ENCODE measurements at regions not wholly inside any gene's neighbourhood (a gene's known extent, or its start where the extent isn't known, plus 50 kb on each side); places are given as distances from the start of the nearest gene placed in this dataset.

DNA sequence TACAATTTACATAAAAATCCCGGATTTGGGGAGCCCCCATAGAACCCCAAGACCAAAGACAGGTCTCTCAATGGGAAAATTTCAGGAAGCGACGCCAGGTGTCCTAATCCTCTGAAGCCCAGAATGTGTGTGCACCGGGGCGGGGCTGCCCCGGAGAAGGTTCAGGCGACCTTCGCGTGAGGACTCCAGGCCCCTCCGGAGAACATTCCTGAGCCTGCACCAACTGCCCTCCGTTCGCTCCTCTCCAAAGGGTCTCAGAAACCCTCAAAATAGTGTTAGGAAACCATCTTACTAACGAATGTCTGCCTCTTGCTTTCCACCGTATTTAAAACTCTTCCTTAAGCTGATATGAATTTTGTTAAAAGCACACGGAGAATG, 78.5 kb upstream of the INSIG1 start:
- Histone ChIP-seq H3K4me2 (ENCODE audit: control insufficient read depth, extremely low read depth, insufficient read depth, low read depth, low read length) (no peak overlapping the region), H3K36me3 (ENCODE audit: control insufficient read depth in 2 of 2, extremely low read depth in 1 of 2, insufficient read depth in 2 of 2, low read length in 2 of 2) (no peaks in the 10 kb centered on the region), H3K9me1 (ENCODE audit: control insufficient read depth, extremely low read depth, insufficient read depth, low read length) (no peaks in the 10 kb centered on the region), H3K27ac (ENCODE audit: control insufficient read depth, insufficient read depth, low read length) (no peak overlapping the region), H2AFZ (ENCODE audit: control insufficient read depth, low read length) (no peak overlapping the region), H3K27me3 (ENCODE audit: control insufficient read depth, extremely low read depth, insufficient read depth, low read length) (peaks cover 22% of the 10 kb centered on the region), H3K9ac (ENCODE audit: control insufficient read depth, extremely low read depth, insufficient read depth, low read length) (no peak overlapping the region), H3K4me1 (ENCODE audit: control insufficient read depth, extremely low read depth, insufficient read depth, low read length) (peaks cover 10% of the 10 kb centered on the region), H3K9me3 (ENCODE audit: control insufficient read depth, low read depth, low read length) (no peaks in the 10 kb centered on the region), H3K4me3 (ENCODE audit: control insufficient read depth in 2 of 3, extremely low read depth in 1 of 3, insufficient read depth in 2 of 3, low read depth in 1 of 3, low read length in 3 of 3) (no peak overlapping the region), H3K79me2 (ENCODE audit: control insufficient read depth, insufficient read depth, low read length) (no peaks in the 10 kb centered on the region), H4K20me1 (ENCODE audit: control insufficient read depth, extremely low read depth, insufficient read depth, low read length) (no peaks in the 10 kb centered on the region)
- TF ChIP-seq EZH2 (IDR thresholded peaks at IDR 0.05; ENCODE audit: low read length), result no peak
- TF ChIP-seq, protein P1, sequence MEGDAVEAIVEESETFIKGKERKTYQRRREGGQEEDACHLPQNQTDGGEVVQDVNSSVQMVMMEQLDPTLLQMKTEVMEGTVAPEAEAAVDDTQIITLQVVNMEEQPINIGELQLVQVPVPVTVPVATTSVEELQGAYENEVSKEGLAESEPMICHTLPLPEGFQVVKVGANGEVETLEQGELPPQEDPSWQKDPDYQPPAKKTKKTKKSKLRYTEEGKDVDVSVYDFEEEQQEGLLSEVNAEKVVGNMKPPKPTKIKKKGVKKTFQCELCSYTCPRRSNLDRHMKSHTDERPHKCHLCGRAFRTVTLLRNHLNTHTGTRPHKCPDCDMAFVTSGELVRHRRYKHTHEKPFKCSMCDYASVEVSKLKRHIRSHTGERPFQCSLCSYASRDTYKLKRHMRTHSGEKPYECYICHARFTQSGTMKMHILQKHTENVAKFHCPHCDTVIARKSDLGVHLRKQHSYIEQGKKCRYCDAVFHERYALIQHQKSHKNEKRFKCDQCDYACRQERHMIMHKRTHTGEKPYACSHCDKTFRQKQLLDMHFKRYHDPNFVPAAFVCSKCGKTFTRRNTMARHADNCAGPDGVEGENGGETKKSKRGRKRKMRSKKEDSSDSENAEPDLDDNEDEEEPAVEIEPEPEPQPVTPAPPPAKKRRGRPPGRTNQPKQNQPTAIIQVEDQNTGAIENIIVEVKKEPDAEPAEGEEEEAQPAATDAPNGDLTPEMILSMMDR (optimal IDR thresholded peaks at IDR 0.05 in 1 of 3, IDR thresholded peaks at IDR 0.05 in 1 of 3, conservative IDR thresholded peaks at IDR 0.05 in 1 of 3; ENCODE audit: extremely low read depth in 1 of 3, insufficient read depth in 2 of 3, low read length in 3 of 3), result no peak
- dilution Hi-C loops (cut with MboI; ENCODE audit: extremely low pct_ligation_motif_present, low sequenced_read_pairs), result no loop called here
- DNase-seq (ENCODE audit: low read depth, low spot score) (no peak), FAIRE-seq (no peak)

GRCh38 chr7:155219947-155220769, 77.5 kb upstream of the INSIG1 start:
- Histone ChIP-seq H3K4me2 (ENCODE audit: control insufficient read depth, extremely low read depth, insufficient read depth, low read depth, low read length) (no peak overlapping the region), H3K27ac (ENCODE audit: control insufficient read depth, insufficient read depth, low read length) (no peak overlapping the region), H3K9ac (ENCODE audit: control insufficient read depth, extremely low read depth, insufficient read depth, low read length) (no peak overlapping the region), H3K79me2 (ENCODE audit: control insufficient read depth, insufficient read depth, low read length) (no peaks in the 10 kb centered on the region), H3K36me3 (ENCODE audit: control insufficient read depth in 2 of 2, extremely low read depth in 1 of 2, insufficient read depth in 2 of 2, low read length in 2 of 2) (no peaks in the 10 kb centered on the region), H3K27me3 (ENCODE audit: control insufficient read depth, extremely low read depth, insufficient read depth, low read length) (peaks cover 12% of the 10 kb centered on the region), H3K4me1 (ENCODE audit: control insufficient read depth, extremely low read depth, insufficient read depth, low read length) (peaks cover 11% of the 10 kb centered on the region), H3K9me1 (ENCODE audit: control insufficient read depth, extremely low read depth, insufficient read depth, low read length) (no peaks in the 10 kb centered on the region), H2AFZ (ENCODE audit: control insufficient read depth, low read length) (no peak overlapping the region), H3K4me3 (ENCODE audit: control insufficient read depth in 2 of 3, extremely low read depth in 1 of 3, insufficient read depth in 2 of 3, low read depth in 1 of 3, low read length in 3 of 3) (no peak overlapping the region), H4K20me1 (ENCODE audit: control insufficient read depth, extremely low read depth, insufficient read depth, low read length) (no peaks in the 10 kb centered on the region), H3K9me3 (ENCODE audit: control insufficient read depth, low read depth, low read length) (no peaks in the 10 kb centered on the region)
- DNase-seq (ENCODE audit: low read depth, low spot score) (no peak), FAIRE-seq (no peak)
- dilution Hi-C loops (cut with MboI; ENCODE audit: extremely low pct_ligation_motif_present, low sequenced_read_pairs), result no loop called here
- TF ChIP-seq EZH2 (IDR thresholded peaks at IDR 0.05; ENCODE audit: low read length), result no peak
- TF ChIP-seq, protein P1 (optimal IDR thresholded peaks at IDR 0.05 in 1 of 3, IDR thresholded peaks at IDR 0.05 in 1 of 3, conservative IDR thresholded peaks at IDR 0.05 in 1 of 3; ENCODE audit: extremely low read depth in 1 of 3, insufficient read depth in 2 of 3, low read length in 3 of 3), result no peak

Data from keratinocyte (primary cell).